ENCODE measurements at regions not wholly inside any gene's neighbourhood (a gene's known extent, or its start where the extent isn't known, plus 50 kb on each side); places are given as distances from the start of the nearest gene placed in this dataset.

DNA sequence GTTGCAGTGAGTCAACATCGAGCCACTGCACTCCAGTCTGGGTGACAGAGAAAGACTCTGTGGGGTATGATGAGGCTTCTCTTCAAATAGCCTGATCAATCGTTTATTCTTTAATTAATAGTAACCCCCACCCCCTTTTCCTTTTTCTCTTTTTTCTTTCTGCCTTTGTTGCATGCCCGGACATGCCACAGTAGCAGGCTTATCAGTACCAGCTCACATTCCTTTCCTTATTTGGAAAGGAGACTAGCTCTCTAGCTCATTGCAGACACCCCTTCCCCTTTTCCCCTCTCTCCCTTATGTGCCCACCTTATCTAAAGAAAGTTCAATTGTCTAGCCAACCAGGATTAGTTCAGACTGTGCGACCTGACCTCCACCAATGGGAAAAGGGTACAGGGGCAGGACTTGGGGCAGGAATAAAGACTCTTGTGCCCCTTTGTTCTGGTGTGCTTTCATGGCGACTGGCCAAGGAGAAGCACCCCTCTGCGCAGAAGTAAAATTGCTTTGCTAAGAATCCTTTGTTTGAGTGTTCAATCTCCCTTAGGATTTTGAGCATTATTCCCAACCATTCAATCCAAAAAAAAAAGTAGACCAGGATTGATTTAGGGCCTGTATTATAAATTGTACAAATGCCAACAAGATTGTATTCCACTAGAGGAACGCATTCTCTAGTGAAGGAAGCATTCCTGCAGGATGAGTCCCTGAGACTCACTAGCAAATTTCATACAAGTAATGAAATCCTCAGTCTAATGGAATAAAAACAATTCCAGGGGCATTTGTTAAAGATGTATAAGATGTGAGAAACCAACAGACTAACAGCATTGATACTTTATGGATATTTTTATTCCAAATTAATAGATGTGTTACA, 95.8 kb upstream of the SNRPN start:
- TF ChIP-seq POLR2A (IDR thresholded peaks at IDR 0.05; ENCODE audit: low read length) = no peak
- no peak for TF ChIP-seq GATA1 (IDR thresholded peaks at IDR 0.05; ENCODE audit: low read depth, low read length)

Measured in erythroblast (primary cell).